Fibroblast of mammary gland (primary cell): ENCODE measurements at regions not wholly inside any gene's neighbourhood (a gene's known extent, or its start where the extent isn't known, plus 50 kb on each side); places are given as distances from the start of the nearest gene placed in this dataset.

Experiments
- DNase-seq: peaks from one replicate; pipeline ENCODE4 v3.0.0-alpha.2; 2010; ENCODE audit warnings: low read depth
- H3K4me3 ChIP-seq: 2 replicates; pipeline ENCODE4 v1.5.1; 2011; ENCODE audit warnings: low read depth, mild to moderate bottlenecking, low read length, moderate library complexity; ENCODE audit not compliant: control insufficient read depth
- TF ChIP-seq, protein P1 (sequence below): conservative IDR thresholded peaks from 2 replicates; pipeline ENCODE4 v1.5.1; 2011; ENCODE audit warnings: low read depth, low read length, inconsistent platforms; ENCODE audit not compliant: control insufficient read depth, insufficient read depth

GRCh38 chr10:111199587-111199986 is 122.8 kb downstream of the ADRA2A start:
- H3K4me3 ChIP-seq = no peak overlapping the region
- DNase-seq = no peak
- TF ChIP-seq, protein P1, sequence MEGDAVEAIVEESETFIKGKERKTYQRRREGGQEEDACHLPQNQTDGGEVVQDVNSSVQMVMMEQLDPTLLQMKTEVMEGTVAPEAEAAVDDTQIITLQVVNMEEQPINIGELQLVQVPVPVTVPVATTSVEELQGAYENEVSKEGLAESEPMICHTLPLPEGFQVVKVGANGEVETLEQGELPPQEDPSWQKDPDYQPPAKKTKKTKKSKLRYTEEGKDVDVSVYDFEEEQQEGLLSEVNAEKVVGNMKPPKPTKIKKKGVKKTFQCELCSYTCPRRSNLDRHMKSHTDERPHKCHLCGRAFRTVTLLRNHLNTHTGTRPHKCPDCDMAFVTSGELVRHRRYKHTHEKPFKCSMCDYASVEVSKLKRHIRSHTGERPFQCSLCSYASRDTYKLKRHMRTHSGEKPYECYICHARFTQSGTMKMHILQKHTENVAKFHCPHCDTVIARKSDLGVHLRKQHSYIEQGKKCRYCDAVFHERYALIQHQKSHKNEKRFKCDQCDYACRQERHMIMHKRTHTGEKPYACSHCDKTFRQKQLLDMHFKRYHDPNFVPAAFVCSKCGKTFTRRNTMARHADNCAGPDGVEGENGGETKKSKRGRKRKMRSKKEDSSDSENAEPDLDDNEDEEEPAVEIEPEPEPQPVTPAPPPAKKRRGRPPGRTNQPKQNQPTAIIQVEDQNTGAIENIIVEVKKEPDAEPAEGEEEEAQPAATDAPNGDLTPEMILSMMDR = no peak

GRCh38 chr10:111200505-111201186 is 123.8 kb downstream of the ADRA2A start:
- H3K4me3 ChIP-seq = no peak overlapping the region
- TF ChIP-seq, protein P1 = no peak
- DNase-seq = no peak

- no peak overlapping the region for H3K4me3 ChIP-seq
- peak; percentile 6 for DNase-seq
- TF ChIP-seq, protein P1 = no peak
These were observed 126.8 kb downstream of the ADRA2A start for GRCh38 chr10:111203615-111204014.

DNA sequence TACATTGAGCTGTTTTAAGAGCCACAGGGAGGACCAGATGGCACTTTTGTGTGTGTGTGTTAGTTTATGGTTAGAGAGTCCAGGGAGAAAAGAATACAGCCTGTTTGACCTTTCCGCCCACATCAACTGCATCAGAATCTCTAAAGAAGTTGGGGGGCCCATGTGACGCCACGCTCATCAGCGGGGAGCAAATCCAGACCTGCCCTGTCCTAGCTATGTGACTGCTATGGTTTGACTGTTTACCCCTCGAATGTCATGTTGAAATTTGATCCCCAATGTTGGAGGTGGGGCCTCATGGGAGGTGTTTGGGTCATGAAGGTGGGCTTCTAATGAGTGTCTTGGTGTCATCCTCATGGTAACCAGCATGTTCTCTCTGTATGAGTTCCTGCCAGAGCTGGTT is 128.0 kb downstream of the ADRA2A start:
- TF ChIP-seq, protein P1 = no peak
- H3K4me3 ChIP-seq = no peak overlapping the region

GRCh38 chr10:111206521-111206920 is 129.7 kb downstream of the ADRA2A start:
- no peak overlapping the region for H3K4me3 ChIP-seq
- TF ChIP-seq, protein P1 = no peak
- DNase-seq = no peak

More for the DNA sequence above, 128.0 kb downstream of the ADRA2A start:
- DNase-seq = no peak

GRCh38 chr10:111207500-111207899 is 130.7 kb downstream of the ADRA2A start:
- H3K4me3 ChIP-seq = no peak overlapping the region
- no peak for DNase-seq
- TF ChIP-seq, protein P1 = no peak
